Loucy (cell line): ENCODE measurements at regions not wholly inside any gene's neighbourhood (a gene's known extent, or its start where the extent isn't known, plus 50 kb on each side); places are given as distances from the start of the nearest gene placed in this dataset.

Experiments
- H2AFZ ChIP-seq: fragments of 200-600 bp; sonication (generic); 2 replicates; pipeline ENCODE4 v1.6.0; 2016; ENCODE audit warnings: antibody characterized with exemption, mild to moderate bottlenecking, low read length, moderate library complexity
- H3F3A ChIP-seq: fragments of 200-600 bp; 2 replicates; pipeline ENCODE4 v1.6.0; 2016; ENCODE audit warnings: antibody characterized with exemption, low read depth, mild to moderate bottlenecking
- H3K27me3 ChIP-seq: fragments of 200-600 bp; sonication (generic); 2 replicates; pipeline ENCODE4 v1.6.1; 2014; ENCODE audit warnings: low read length, mild to moderate bottlenecking; ENCODE audit not compliant: insufficient read depth, poor library complexity, severe bottlenecking
- H3K36me3 ChIP-seq: fragments of 200-600 bp; sonication (generic); 2 replicates; pipeline ENCODE4 v1.6.1; 2016; ENCODE audit warnings: low read length; ENCODE audit not compliant: insufficient read depth
- H3K4me1 ChIP-seq: fragments of 200-600 bp; sonication (generic); 2 replicates; pipeline ENCODE4 v1.5.1; 2014; ENCODE audit warnings: low read length, mild to moderate bottlenecking; ENCODE audit not compliant: insufficient read depth, poor library complexity, severe bottlenecking
- H3K4me2 ChIP-seq: fragments of 200-600 bp; sonication (generic); 2 replicates; pipeline ENCODE4 v1.6.0; 2014; ENCODE audit warnings: antibody characterized with exemption, low read length, low read depth, mild to moderate bottlenecking; ENCODE audit not compliant: poor library complexity, severe bottlenecking
- H3K4me3 ChIP-seq: fragments of 200-600 bp; sonication (generic); 2 replicates; pipeline ENCODE4 v1.5.1; 2014; ENCODE audit warnings: low read length, mild to moderate bottlenecking, mixed read lengths; ENCODE audit not compliant: poor library complexity, severe bottlenecking
- H3K79me2 ChIP-seq: fragments of 200-600 bp; sonication (generic); 2 replicates; pipeline ENCODE4 v1.6.1; 2014; ENCODE audit warnings: low read length; ENCODE audit not compliant: insufficient read depth
- H3K9ac ChIP-seq: fragments of 200-600 bp; sonication (generic); 2 replicates; pipeline ENCODE4 v1.6.0; 2014; ENCODE audit warnings: mild to moderate bottlenecking, low read depth, low read length, moderate library complexity; ENCODE audit not compliant: poor library complexity, severe bottlenecking
- H3K9me2 ChIP-seq: fragments of 200-600 bp; sonication (generic); replicated peaks from 2 replicates; pipeline ENCODE4 v1.6.1; 2016; ENCODE audit warnings: low read depth, low read length, mixed read lengths
- H3K9me3 ChIP-seq: fragments of 200-600 bp; sonication (generic); 2 replicates; pipeline ENCODE4 v1.6.1; 2014; ENCODE audit warnings: mild to moderate bottlenecking, antibody characterized with exemption, low read length, low read depth; ENCODE audit not compliant: insufficient read depth
- H4K20me1 ChIP-seq: fragments of 200-600 bp; sonication (generic); 2 replicates; pipeline ENCODE4 v1.6.0; 2014; ENCODE audit warnings: antibody characterized with exemption, low read length, mild to moderate bottlenecking; ENCODE audit not compliant: insufficient read depth, poor library complexity, severe bottlenecking
- CTCF ChIP-seq: fragments of 200-600 bp; sonication (generic); conservative IDR thresholded peaks from 2 replicates; pipeline ENCODE4 v1.5.1; 2014; ENCODE audit warnings: mild to moderate bottlenecking, antibody characterized with exemption, low read length
- EZH2phosphoT487 ChIP-seq: fragments of 200-600 bp; IDR thresholded peaks from 2 replicates; pipeline ENCODE4 v1.6.1; 2018; ENCODE audit warnings: antibody characterized with exemption, mild to moderate bottlenecking, moderate library complexity, borderline replicate concordance

GRCh38 chr20:22842793-22843192 lies 192.3 kb upstream of the SSTR4 start:
- Histone ChIP-seq H3K9me2 (no peaks in the 10 kb centered on the region), H4K20me1 (no peaks in the 10 kb centered on the region), H3K36me3 (no peaks in the 10 kb centered on the region), H3K4me2 (no peak overlapping the region), H3K4me1 (no peaks in the 10 kb centered on the region), H3K9me3 (no peaks in the 10 kb centered on the region), H3K9ac (no peak overlapping the region), H3K4me3 (no peak overlapping the region), H3K27me3 (no peaks in the 10 kb centered on the region), H3K79me2 (no peaks in the 10 kb centered on the region), H3F3A (no peaks in the 10 kb centered on the region), H2AFZ (no peak overlapping the region)
- TF ChIP-seq CTCF (no peak), EZH2phosphoT487 (no peak)

GRCh38 chr20:22844959-22845358 lies 190.2 kb upstream of the SSTR4 start:
- H3K9me2 ChIP-seq, result no peaks in the 10 kb centered on the region
- H3K4me2 ChIP-seq, result no peak overlapping the region
- H3F3A ChIP-seq, result no peaks in the 10 kb centered on the region
- H3K4me1 ChIP-seq, result no peaks in the 10 kb centered on the region
- H3K4me3 ChIP-seq, result no peak overlapping the region
- no peaks in the 10 kb centered on the region for H3K36me3 ChIP-seq
- no peak for TF ChIP-seq EZH2phosphoT487
- no peak for TF ChIP-seq CTCF
- H3K27me3 ChIP-seq, result no peaks in the 10 kb centered on the region
- no peaks in the 10 kb centered on the region for H3K79me2 ChIP-seq
- no peaks in the 10 kb centered on the region for H3K9me3 ChIP-seq
- H3K9ac ChIP-seq, result no peak overlapping the region
- no peak overlapping the region for H2AFZ ChIP-seq
- H4K20me1 ChIP-seq, result no peaks in the 10 kb centered on the region

GRCh38 chr20:22846863-22847262 lies 188.2 kb upstream of the SSTR4 start:
- Histone ChIP-seq H4K20me1 (no peaks in the 10 kb centered on the region), H3K4me2 (no peak overlapping the region), H3K9ac (no peak overlapping the region), H3K36me3 (no peaks in the 10 kb centered on the region), H3K4me1 (no peaks in the 10 kb centered on the region), H2AFZ (no peak overlapping the region), H3K4me3 (no peak overlapping the region), H3F3A (no peaks in the 10 kb centered on the region), H3K9me3 (no peaks in the 10 kb centered on the region), H3K79me2 (no peaks in the 10 kb centered on the region), H3K9me2 (no peaks in the 10 kb centered on the region), H3K27me3 (no peaks in the 10 kb centered on the region)
- TF ChIP-seq CTCF (no peak), EZH2phosphoT487 (no peak)
